GM12878 (cell line): ENCODE measurements at regions not wholly inside any gene's neighbourhood (a gene's known extent, or its start where the extent isn't known, plus 50 kb on each side); places are given as distances from the start of the nearest gene placed in this dataset.

ENCODE experiments used
- BCL11A ChIP-seq: IDR thresholded peaks from 2 replicates; pipeline ENCODE4 v1.6.1; 2011; ENCODE audit warnings: low read depth, low read length
- BHLHE40 ChIP-seq, 2 experiments: fragments of 450-650 bp in 1 of 2; IDR thresholded peaks; 2 replicates each; pipeline ENCODE4 v1.6.1; 2011 to 2017; ENCODE audit warnings: low read depth in 2 of 2, borderline replicate concordance in 1 of 2, improper control_type of control experiment in 1 of 2, low read length in 1 of 2, mild to moderate bottlenecking in 1 of 2
- CTCF ChIP-seq, 3 experiments: IDR thresholded peaks in 2 of 3; conservative IDR thresholded peaks in 1 of 3; 2 replicates each; pipeline ENCODE4 v1.5.1; 2011; ENCODE audit warnings: low read depth in 3 of 3, low read length in 3 of 3, mild to moderate bottlenecking in 3 of 3, control low read depth in 2 of 3, moderate library complexity in 2 of 3, inconsistent platforms in 1 of 3, mixed read lengths in 1 of 3; ENCODE audit not compliant: control insufficient read depth in 2 of 3, insufficient read depth in 1 of 3; ENCODE audit errors: extremely low read depth in 1 of 3
- EP300 ChIP-seq, 2 experiments: fragments of 150-350 bp in 1 of 2; IDR thresholded peaks; 2 replicates each; pipeline ENCODE4 v1.6.1; 2011 to 2012; ENCODE audit warnings: low read depth in 2 of 2, low read length in 2 of 2, borderline replicate concordance in 1 of 2, improper control_type of control experiment in 1 of 2, inconsistent platforms in 1 of 2; ENCODE audit not compliant: control insufficient read depth in 1 of 2
- EZH2 ChIP-seq: IDR thresholded peaks from 2 replicates; pipeline ENCODE4 v1.6.1; 2012; ENCODE audit warnings: low read depth, mild to moderate bottlenecking, control low read depth, inconsistent platforms, low read length, borderline replicate concordance; ENCODE audit not compliant: control insufficient read depth
- IRF4 ChIP-seq: IDR thresholded peaks from 2 replicates; pipeline ENCODE4 v1.6.1; 2011; ENCODE audit warnings: low read depth, low read length
- NFYB ChIP-seq: IDR thresholded peaks from 2 replicates; pipeline ENCODE4 v1.6.1; 2011; ENCODE audit warnings: low read depth, mild to moderate bottlenecking, low read length, improper control_type of control experiment, moderate library complexity; ENCODE audit not compliant: insufficient read depth
- POLR2A ChIP-seq: IDR thresholded peaks from 2 replicates; pipeline ENCODE4 v1.6.1; 2011; ENCODE audit warnings: low read depth, mild to moderate bottlenecking, low read length
- RAD21 ChIP-seq: IDR thresholded peaks from 2 replicates; pipeline ENCODE4 v1.6.1; 2011; ENCODE audit warnings: mild to moderate bottlenecking, low read depth, low read length, moderate library complexity; ENCODE audit not compliant: insufficient read depth
- REST ChIP-seq: IDR thresholded peaks from 2 replicates; pipeline ENCODE4 v1.6.1; 2012; ENCODE audit warnings: mild to moderate bottlenecking, low read depth, low read length
- SMC3 ChIP-seq: IDR thresholded peaks from 2 replicates; pipeline ENCODE4 v1.6.1; 2011; ENCODE audit warnings: low read length, improper control_type of control experiment, borderline replicate concordance
- ZZZ3 ChIP-seq: IDR thresholded peaks from 2 replicates; pipeline ENCODE4 v1.6.1; 2011; ENCODE audit warnings: low read depth; ENCODE audit not compliant: control insufficient read depth, insufficient read length
- TF ChIP-seq, protein P1 (sequence below): fragments of 450-650 bp; IDR thresholded peaks from 2 replicates; pipeline ENCODE4 v1.6.1; 2018; ENCODE audit warnings: mild to moderate bottlenecking, low read depth, moderate library complexity; ENCODE audit not compliant: partially characterized antibody

GRCh38 chr2:19036091-19036490, 322.3 kb downstream of the OSR1 start:
- TF ChIP-seq ZZZ3 (no peak), BCL11A (no peak), EZH2 (no peak), BHLHE40 (IDR thresholded peaks at IDR 0.05; ENCODE audit: borderline replicate concordance in 1 of 2, low read depth in 2 of 2, low read length in 1 of 2) (no peak), IRF4 (no peak), CTCF (IDR thresholded peaks at IDR 0.05 in 2 of 3, conservative IDR thresholded peaks at IDR 0.05 in 1 of 3; ENCODE audit: control insufficient read depth in 2 of 3, extremely low read depth in 1 of 3, insufficient read depth in 1 of 3, low read depth in 3 of 3, low read length in 3 of 3) (no peak), SMC3 (no peak), REST (no peak), POLR2A (no peak), RAD21 (no peak), EP300 (IDR thresholded peaks at IDR 0.05; ENCODE audit: borderline replicate concordance in 1 of 2, control insufficient read depth in 1 of 2, low read depth in 2 of 2, low read length in 2 of 2) (no peak), NFYB (no peak)
- TF ChIP-seq, protein P1, sequence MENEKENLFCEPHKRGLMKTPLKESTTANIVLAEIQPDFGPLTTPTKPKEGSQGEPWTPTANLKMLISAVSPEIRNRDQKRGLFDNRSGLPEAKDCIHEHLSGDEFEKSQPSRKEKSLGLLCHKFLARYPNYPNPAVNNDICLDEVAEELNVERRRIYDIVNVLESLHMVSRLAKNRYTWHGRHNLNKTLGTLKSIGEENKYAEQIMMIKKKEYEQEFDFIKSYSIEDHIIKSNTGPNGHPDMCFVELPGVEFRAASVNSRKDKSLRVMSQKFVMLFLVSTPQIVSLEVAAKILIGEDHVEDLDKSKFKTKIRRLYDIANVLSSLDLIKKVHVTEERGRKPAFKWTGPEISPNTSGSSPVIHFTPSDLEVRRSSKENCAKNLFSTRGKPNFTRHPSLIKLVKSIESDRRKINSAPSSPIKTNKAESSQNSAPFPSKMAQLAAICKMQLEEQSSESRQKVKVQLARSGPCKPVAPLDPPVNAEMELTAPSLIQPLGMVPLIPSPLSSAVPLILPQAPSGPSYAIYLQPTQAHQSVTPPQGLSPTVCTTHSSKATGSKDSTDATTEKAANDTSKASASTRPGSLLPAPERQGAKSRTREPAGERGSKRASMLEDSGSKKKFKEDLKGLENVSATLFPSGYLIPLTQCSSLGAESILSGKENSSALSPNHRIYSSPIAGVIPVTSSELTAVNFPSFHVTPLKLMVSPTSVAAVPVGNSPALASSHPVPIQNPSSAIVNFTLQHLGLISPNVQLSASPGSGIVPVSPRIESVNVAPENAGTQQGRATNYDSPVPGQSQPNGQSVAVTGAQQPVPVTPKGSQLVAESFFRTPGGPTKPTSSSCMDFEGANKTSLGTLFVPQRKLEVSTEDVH, result no peak
